Urinary bladder (tissue), 3 donors: ENCODE measurements at regions not wholly inside any gene's neighbourhood (a gene's known extent, or its start where the extent isn't known, plus 50 kb on each side); places are given as distances from the start of the nearest gene placed in this dataset.

ENCODE experiments used
- DNase-seq: peaks from one replicate; pipeline ENCODE4 v3.0.0-alpha.2; 2015; ENCODE audit errors: extremely low spot score
- H3K27ac ChIP-seq: one replicate; pipeline ENCODE4 v1.5.1; 2013; ENCODE audit warnings: low read depth, mild to moderate bottlenecking, moderate library complexity
- H3K36me3 ChIP-seq: one replicate; pipeline ENCODE4 v1.6.1; 2013; ENCODE audit warnings: mild to moderate bottlenecking, moderate library complexity; ENCODE audit not compliant: insufficient read depth
- H3K4me1 ChIP-seq: one replicate; pipeline ENCODE4 v1.6.1; 2013; ENCODE audit warnings: mild to moderate bottlenecking, moderate library complexity; ENCODE audit not compliant: insufficient read depth
- H3K4me3 ChIP-seq: one replicate; pipeline ENCODE4 v1.5.1; 2013; ENCODE audit warnings: low read depth, low read length
- WGBS: extraction: QIAGEN DNeasy Blood & Tissue Kit; methylation state at CpG from one replicate; pipeline ENCODE4 v1.1.7; 2013; 5-methylcytosine and 5-hydroxymethylcytosine counted together
- donor health status: healthy with polysubstance abuse.
- donor health status: healthy.

GRCh38 chr6:68473433-68474210, 161.5 kb upstream of the ADGRB3 start:
- H3K27ac ChIP-seq, result no peak overlapping the region
- H3K36me3 ChIP-seq, result no peaks in the 10 kb centered on the region
- WGBS, result 81% methylated on average over 5 of the region's 5 CpGs
- H3K4me3 ChIP-seq, result no peak overlapping the region
- DNase-seq, result no peak
- H3K4me1 ChIP-seq, result no peaks in the 10 kb centered on the region

GRCh38 chr6:68468244-68468884, 166.7 kb upstream of the ADGRB3 start:
- no peaks in the 10 kb centered on the region for H3K4me1 ChIP-seq
- WGBS, result 49% methylated on average over 4 of the region's 4 CpGs
- H3K4me3 ChIP-seq, result no peak overlapping the region
- H3K27ac ChIP-seq, result no peak overlapping the region
- DNase-seq, result no peak
- no peaks in the 10 kb centered on the region for H3K36me3 ChIP-seq

- WGBS, result 86% methylated on average over 3 of the region's 3 CpGs
- Histone ChIP-seq H3K36me3 (no peaks in the 10 kb centered on the region), H3K4me3 (no peak overlapping the region), H3K4me1 (no peaks in the 10 kb centered on the region), H3K27ac (no peak overlapping the region)
- DNase-seq, result no peak
These were observed 176.6 kb upstream of the ADGRB3 start for GRCh38 chr6:68458447-68458846.

- H3K36me3 ChIP-seq, result no peaks in the 10 kb centered on the region
- DNase-seq, result no peak
- H3K4me3 ChIP-seq, result no peak overlapping the region
- H3K4me1 ChIP-seq, result no peaks in the 10 kb centered on the region
- WGBS, result 78% methylated on average over 4 of the region's 4 CpGs
- H3K27ac ChIP-seq, result no peak overlapping the region
These were observed 188.0 kb upstream of the ADGRB3 start for GRCh38 chr6:68447112-68447511.

GRCh38 chr6:68445926-68446325, 189.2 kb upstream of the ADGRB3 start:
- DNase-seq, result no peak
- H3K36me3 ChIP-seq, result no peaks in the 10 kb centered on the region
- no peak overlapping the region for H3K4me3 ChIP-seq
- H3K4me1 ChIP-seq, result no peaks in the 10 kb centered on the region
- H3K27ac ChIP-seq, result no peak overlapping the region

- no peaks in the 10 kb centered on the region for H3K36me3 ChIP-seq
- no peak overlapping the region for H3K4me3 ChIP-seq
- no peak for DNase-seq
- no peak overlapping the region for H3K27ac ChIP-seq
- H3K4me1 ChIP-seq, result no peaks in the 10 kb centered on the region
These were observed 191.4 kb upstream of the ADGRB3 start for GRCh38 chr6:68443704-68444103.

- no peaks in the 10 kb centered on the region for H3K36me3 ChIP-seq
- H3K4me1 ChIP-seq, result no peaks in the 10 kb centered on the region
These were observed 207.5 kb upstream of the ADGRB3 start for GRCh38 chr6:68427630-68428029.

GRCh38 chr6:68410021-68410420, 225.1 kb upstream of the ADGRB3 start:
- no peak overlapping the region for H3K4me3 ChIP-seq
- no peak overlapping the region for H3K27ac ChIP-seq
- H3K36me3 ChIP-seq, result no peaks in the 10 kb centered on the region
- DNase-seq, result no peak
- H3K4me1 ChIP-seq, result no peaks in the 10 kb centered on the region
- WGBS, result 93% methylated on average over 2 of the region's 2 CpGs

More at GRCh38 chr6:68427630-68428029, 207.5 kb upstream of the ADGRB3 start:
- Histone ChIP-seq H3K27ac (no peak overlapping the region), H3K4me3 (no peak overlapping the region)
- DNase-seq, result no peak

GRCh38 chr6:68400396-68400795, 234.7 kb upstream of the ADGRB3 start:
- Histone ChIP-seq H3K4me3 (no peak overlapping the region), H3K36me3 (no peaks in the 10 kb centered on the region), H3K4me1 (no peaks in the 10 kb centered on the region), H3K27ac (no peak overlapping the region)
- WGBS, result 89% methylated on average over 2 of the region's 2 CpGs
- no peak for DNase-seq

- Histone ChIP-seq H3K27ac (no peak overlapping the region), H3K4me3 (no peak overlapping the region), H3K4me1 (no peaks in the 10 kb centered on the region), H3K36me3 (no peaks in the 10 kb centered on the region)
- no peak for DNase-seq
These were observed 243.1 kb upstream of the ADGRB3 start for GRCh38 chr6:68391953-68392352.

- WGBS, result 38% methylated on average over 5 of the region's 5 CpGs
- no peaks in the 10 kb centered on the region for H3K36me3 ChIP-seq
- no peak overlapping the region for H3K4me3 ChIP-seq
- no peak for DNase-seq
- H3K4me1 ChIP-seq, result no peaks in the 10 kb centered on the region
- no peak overlapping the region for H3K27ac ChIP-seq
These were observed 262.1 kb upstream of the ADGRB3 start for GRCh38 chr6:68372991-68373390.

GRCh38 chr6:68368845-68369244, 266.2 kb upstream of the ADGRB3 start:
- H3K4me1 ChIP-seq, result no peaks in the 10 kb centered on the region
- H3K4me3 ChIP-seq, result no peak overlapping the region
- H3K27ac ChIP-seq, result no peak overlapping the region
- DNase-seq, result no peak
- no peaks in the 10 kb centered on the region for H3K36me3 ChIP-seq
- 95% methylated on average over 1 of the region's 1 CpG for WGBS

GRCh38 chr6:68364271-68364805, 270.7 kb upstream of the ADGRB3 start:
- no peak for DNase-seq
- H3K27ac ChIP-seq, result no peak overlapping the region
- H3K4me3 ChIP-seq, result no peak overlapping the region
- H3K4me1 ChIP-seq, result no peaks in the 10 kb centered on the region
- no peaks in the 10 kb centered on the region for H3K36me3 ChIP-seq
- WGBS, result 71% methylated on average over 2 of the region's 2 CpGs

GRCh38 chr6:68343901-68344300, 291.2 kb upstream of the ADGRB3 start:
- no peak overlapping the region for H3K4me3 ChIP-seq
- no peak for DNase-seq
- 39% methylated on average over 1 of the region's 1 CpG for WGBS
- no peak overlapping the region for H3K27ac ChIP-seq
- no peaks in the 10 kb centered on the region for H3K36me3 ChIP-seq
- no peaks in the 10 kb centered on the region for H3K4me1 ChIP-seq
